ENCODE measurements at regions not wholly inside any gene's neighbourhood (a gene's known extent, or its start where the extent isn't known, plus 50 kb on each side); places are given as distances from the start of the nearest gene placed in this dataset.

GRCh38 chr21:17441370-17441769 lies 71.5 kb upstream of the CXADR start:
- Histone ChIP-seq H4K20me1 (ENCODE audit: insufficient read depth, low read length) (no peaks in the 10 kb centered on the region), H3K79me2 (ENCODE audit: low read length) (no peaks in the 10 kb centered on the region), H3K4me1 (ENCODE audit: low read length) (no peaks in the 10 kb centered on the region; the same call in 1 of the 2 replicates), H2AFZ (ENCODE audit: low read depth, low read length) (no peak overlapping the region), H3K27ac (ENCODE audit: low read length) (no peak overlapping the region), H3K4me3 (ENCODE audit: low read length) (no peak overlapping the region), H3K4me2 (ENCODE audit: low read length) (no peak overlapping the region), H3K36me3 (replicated peaks; ENCODE audit: low read depth, low read length) (no peaks in the 10 kb centered on the region), H3K9me3 (ENCODE audit: insufficient read depth, low read length) (no peaks in the 10 kb centered on the region), H3K9ac (ENCODE audit: low read length) (no peak overlapping the region), H3K27me3 (ENCODE audit: low read depth, low read length) (no peaks in the 10 kb centered on the region)
- TF ChIP-seq EZH2phosphoT487 (IDR thresholded peaks at IDR 0.05; ENCODE audit: low read depth) = no peak
- TF ChIP-seq CTCF (IDR thresholded peaks at IDR 0.05; ENCODE audit: low read depth, low read length) = no peak

GRCh38 chr21:17442165-17442564 lies 70.7 kb upstream of the CXADR start:
- no peaks in the 10 kb centered on the region; the same call in 1 of the 2 replicates for H3K4me1 ChIP-seq (ENCODE audit: low read length)
- no peaks in the 10 kb centered on the region for H3K79me2 ChIP-seq (ENCODE audit: low read length)
- H3K9ac ChIP-seq (ENCODE audit: low read length) = no peak overlapping the region
- no peaks in the 10 kb centered on the region for H4K20me1 ChIP-seq (ENCODE audit: insufficient read depth, low read length)
- no peaks in the 10 kb centered on the region for H3K36me3 ChIP-seq (replicated peaks; ENCODE audit: low read depth, low read length)
- no peak overlapping the region for H3K4me3 ChIP-seq (ENCODE audit: low read length)
- no peaks in the 10 kb centered on the region for H3K9me3 ChIP-seq (ENCODE audit: insufficient read depth, low read length)
- TF ChIP-seq EZH2phosphoT487 (IDR thresholded peaks at IDR 0.05; ENCODE audit: low read depth) (no peak), CTCF (IDR thresholded peaks at IDR 0.05; ENCODE audit: low read depth, low read length) (no peak)
- no peaks in the 10 kb centered on the region for H3K27me3 ChIP-seq (ENCODE audit: low read depth, low read length)
- no peak overlapping the region for H2AFZ ChIP-seq (ENCODE audit: low read depth, low read length)
- H3K4me2 ChIP-seq (ENCODE audit: low read length) = no peak overlapping the region
- no peak overlapping the region for H3K27ac ChIP-seq (ENCODE audit: low read length)

GRCh38 chr21:17444828-17445227 lies 68.0 kb upstream of the CXADR start:
- H3K9me3 ChIP-seq (ENCODE audit: insufficient read depth, low read length) = no peaks in the 10 kb centered on the region
- H3K36me3 ChIP-seq (replicated peaks; ENCODE audit: low read depth, low read length) = no peaks in the 10 kb centered on the region
- H3K4me2 ChIP-seq (ENCODE audit: low read length) = no peak overlapping the region
- H4K20me1 ChIP-seq (ENCODE audit: insufficient read depth, low read length) = no peaks in the 10 kb centered on the region
- no peaks in the 10 kb centered on the region for H3K27me3 ChIP-seq (ENCODE audit: low read depth, low read length)
- H2AFZ ChIP-seq (ENCODE audit: low read depth, low read length) = no peak overlapping the region
- no peak overlapping the region for H3K27ac ChIP-seq (ENCODE audit: low read length)
- no peaks in the 10 kb centered on the region for H3K4me1 ChIP-seq (ENCODE audit: low read length)
- H3K79me2 ChIP-seq (ENCODE audit: low read length) = no peaks in the 10 kb centered on the region
- TF ChIP-seq EZH2phosphoT487 (IDR thresholded peaks at IDR 0.05; ENCODE audit: low read depth) (no peak), CTCF (IDR thresholded peaks at IDR 0.05; ENCODE audit: low read depth, low read length) (no peak)
- no peak overlapping the region for H3K9ac ChIP-seq (ENCODE audit: low read length)
- H3K4me3 ChIP-seq (ENCODE audit: low read length) = no peak overlapping the region

- Histone ChIP-seq H3K79me2 (ENCODE audit: low read length) (no peaks in the 10 kb centered on the region), H3K36me3 (replicated peaks; ENCODE audit: low read depth, low read length) (no peaks in the 10 kb centered on the region), H3K27ac (ENCODE audit: low read length) (no peak overlapping the region), H3K9ac (ENCODE audit: low read length) (no peak overlapping the region), H3K9me3 (ENCODE audit: insufficient read depth, low read length) (no peaks in the 10 kb centered on the region), H2AFZ (ENCODE audit: low read depth, low read length) (no peak overlapping the region), H3K4me3 (ENCODE audit: low read length) (no peak overlapping the region), H3K4me1 (ENCODE audit: low read length) (no peaks in the 10 kb centered on the region), H4K20me1 (ENCODE audit: insufficient read depth, low read length) (no peaks in the 10 kb centered on the region), H3K4me2 (ENCODE audit: low read length) (no peak overlapping the region), H3K27me3 (ENCODE audit: low read depth, low read length) (no peaks in the 10 kb centered on the region)
- TF ChIP-seq CTCF (IDR thresholded peaks at IDR 0.05; ENCODE audit: low read depth, low read length) (no peak), EZH2phosphoT487 (IDR thresholded peaks at IDR 0.05; ENCODE audit: low read depth) (no peak)
Measured at GRCh38 chr21:17446737-17447136, 66.1 kb upstream of the CXADR start.
